ENCODE measurements at regions not wholly inside any gene's neighbourhood (a gene's known extent, or its start where the extent isn't known, plus 50 kb on each side); places are given as distances from the start of the nearest gene placed in this dataset.

GRCh38 chr22:26097411-26097810 lies 71.9 kb upstream of the SEZ6L start:
- Histone ChIP-seq H2BK5ac (ENCODE audit: insufficient read length, low read length) (no peak overlapping the region), H3K23ac (ENCODE audit: insufficient read length, low read depth, low read length) (no peak overlapping the region), H3K79me1 (ENCODE audit: insufficient read depth, low read depth, low read length, poor library complexity, severe bottlenecking) (no peaks in the 10 kb centered on the region), H3T11ph (ENCODE audit: low read length) (no peak overlapping the region), H3K27me3 (ENCODE audit: insufficient read depth, low read length) (no peaks in the 10 kb centered on the region), H3K9ac (ENCODE audit: extremely low read depth, insufficient read length, low read length) (no peak overlapping the region), H4K20me1 (ENCODE audit: control insufficient read depth, insufficient read depth, insufficient read length) (no peaks in the 10 kb centered on the region), H3K4ac (ENCODE audit: low read depth, low read length) (no peak overlapping the region), H2BK20ac (ENCODE audit: low read depth, low read length, poor library complexity, severe bottlenecking) (no peak overlapping the region), H2AFZ (ENCODE audit: low read length) (no peak overlapping the region), H3K4me2 (ENCODE audit: insufficient read depth, insufficient read length, low read length) (no peak overlapping the region), H2BK15ac (ENCODE audit: low read depth, low read length) (no peak overlapping the region), H4K8ac (replicated peaks; ENCODE audit: insufficient read length, low read depth, low read length) (no peak overlapping the region), H3K14ac (ENCODE audit: insufficient read depth, low read length) (no peak overlapping the region), H3K56ac (ENCODE audit: insufficient read length, low read depth, low read length) (no peak overlapping the region), H3K27ac (ENCODE audit: insufficient read length, low read depth, low read length) (no peak overlapping the region), H3K4me1 (ENCODE audit: insufficient read depth, low read length) (no peaks in the 10 kb centered on the region), H4K91ac (ENCODE audit: insufficient read length, low read depth, low read length) (no peak overlapping the region), H3K18ac (ENCODE audit: insufficient read length, low read depth, low read length) (no peak overlapping the region), H3K23me2 (ENCODE audit: insufficient read length, low read depth, low read length, poor library complexity, severe bottlenecking) (no peaks in the 10 kb centered on the region), H2BK120ac (ENCODE audit: low read depth, low read length, poor library complexity, severe bottlenecking) (no peak overlapping the region), H3K9me3 (ENCODE audit: control insufficient read depth, low read depth, low read length) (no peaks in the 10 kb centered on the region), H2BK12ac (ENCODE audit: insufficient read length, low read depth, low read length) (no peak overlapping the region), H4K5ac (ENCODE audit: insufficient read length, low read depth, low read length) (no peak overlapping the region), H3K79me2 (ENCODE audit: insufficient read depth, low read length) (no peaks in the 10 kb centered on the region), H2AK5ac (ENCODE audit: insufficient read length, low read length) (no peak overlapping the region)
- Mint-ChIP-seq H3K27ac (no peak overlapping the region), H3K4me3 (no peak overlapping the region), H3K4me1 (no peaks in the 10 kb centered on the region), H3K27me3 (ENCODE audit: low read depth) (peaks cover 6% of the 10 kb centered on the region; the same call in 1 of the 2 replicates), H3K36me3 (ENCODE audit: insufficient read depth in 1 of 3, low read depth in 3 of 3) (peaks cover 0 to 2% (median 0%) of the 10 kb centered on the region in 3 experiments; a peak in 1 of 7 replicates), H3K9me3 (peaks cover 3 to 9% of the 10 kb centered on the region in 2 experiments; a peak in 3 of 5 replicates)
- DNase-seq = no peak
- TF ChIP-seq CTCF (conservative IDR thresholded peaks at IDR 0.05) = no peak
- no CpG with 5 or more reads among the region's 1 CpG for WGBS (ENCODE audit: extremely low coverage, insufficient read length, low lambda C conversion rate)

Data from H9 (cell line).